H1 (cell line): ENCODE measurements at regions not wholly inside any gene's neighbourhood (a gene's known extent, or its start where the extent isn't known, plus 50 kb on each side); places are given as distances from the start of the nearest gene placed in this dataset.

Experiments
- ASH2L ChIP-seq: fragments of 200-600, 300-600 bp; sonication (generic); IDR thresholded peaks from one replicate; pipeline ENCODE4 v1.7.1; 2017; ENCODE audit warnings: low read length
- BACH1 ChIP-seq: IDR thresholded peaks from 2 replicates; pipeline ENCODE4 v1.6.1; 2012; ENCODE audit warnings: low read length, improper control_type of control experiment
- CTBP2 ChIP-seq: IDR thresholded peaks from 2 replicates; pipeline ENCODE4 v1.7.0; 2011; ENCODE audit warnings: borderline replicate concordance, mild to moderate bottlenecking, moderate library complexity, mixed read lengths, low read length; ENCODE audit not compliant: insufficient read depth, insufficient read length
- RNF2 ChIP-seq: fragments of 200-900, 300-1000 bp; sonication (generic); IDR thresholded peaks from 2 replicates; pipeline ENCODE4 v1.7.1; 2016; ENCODE audit warnings: borderline replicate concordance, low read depth, mild to moderate bottlenecking, antibody characterized with exemption, low read length; ENCODE audit not compliant: poor library complexity, severe bottlenecking; ENCODE audit errors: missing control alignments
- TF ChIP-seq, protein P1 (sequence below): IDR thresholded peaks from 2 replicates; pipeline ENCODE4 v1.6.1; 2012; ENCODE audit warnings: low read length, inconsistent platforms

DNA sequence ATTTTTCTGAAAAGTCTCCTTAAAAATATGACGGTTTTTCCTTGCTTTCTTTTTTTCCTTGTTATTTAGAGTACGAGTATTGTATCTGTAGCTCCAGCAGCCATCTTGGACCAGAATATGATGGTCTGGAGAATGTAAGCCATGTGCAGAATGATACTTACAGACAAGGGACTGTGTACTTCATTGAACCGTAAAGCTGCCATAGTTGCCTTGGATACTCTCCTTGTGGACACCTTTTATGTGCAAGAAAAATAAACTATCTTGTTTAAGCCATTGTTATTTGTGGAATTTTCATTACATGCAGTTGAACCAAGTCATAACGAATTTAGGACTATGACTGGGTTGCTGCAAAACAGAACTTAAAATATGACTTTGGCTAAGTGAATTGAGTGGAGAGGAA is 485.8 kb upstream of the CITED2 start (continued):
- TF ChIP-seq, protein P1, sequence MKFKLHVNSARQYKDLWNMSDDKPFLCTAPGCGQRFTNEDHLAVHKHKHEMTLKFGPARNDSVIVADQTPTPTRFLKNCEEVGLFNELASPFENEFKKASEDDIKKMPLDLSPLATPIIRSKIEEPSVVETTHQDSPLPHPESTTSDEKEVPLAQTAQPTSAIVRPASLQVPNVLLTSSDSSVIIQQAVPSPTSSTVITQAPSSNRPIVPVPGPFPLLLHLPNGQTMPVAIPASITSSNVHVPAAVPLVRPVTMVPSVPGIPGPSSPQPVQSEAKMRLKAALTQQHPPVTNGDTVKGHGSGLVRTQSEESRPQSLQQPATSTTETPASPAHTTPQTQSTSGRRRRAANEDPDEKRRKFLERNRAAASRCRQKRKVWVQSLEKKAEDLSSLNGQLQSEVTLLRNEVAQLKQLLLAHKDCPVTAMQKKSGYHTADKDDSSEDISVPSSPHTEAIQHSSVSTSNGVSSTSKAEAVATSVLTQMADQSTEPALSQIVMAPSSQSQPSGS = no peak
- TF ChIP-seq BACH1 (no peak), ASH2L (no peak), CTBP2 (no peak), RNF2 (no peak)
